ENCODE measurements at regions not wholly inside any gene's neighbourhood (a gene's known extent, or its start where the extent isn't known, plus 50 kb on each side); places are given as distances from the start of the nearest gene placed in this dataset.

DNA sequence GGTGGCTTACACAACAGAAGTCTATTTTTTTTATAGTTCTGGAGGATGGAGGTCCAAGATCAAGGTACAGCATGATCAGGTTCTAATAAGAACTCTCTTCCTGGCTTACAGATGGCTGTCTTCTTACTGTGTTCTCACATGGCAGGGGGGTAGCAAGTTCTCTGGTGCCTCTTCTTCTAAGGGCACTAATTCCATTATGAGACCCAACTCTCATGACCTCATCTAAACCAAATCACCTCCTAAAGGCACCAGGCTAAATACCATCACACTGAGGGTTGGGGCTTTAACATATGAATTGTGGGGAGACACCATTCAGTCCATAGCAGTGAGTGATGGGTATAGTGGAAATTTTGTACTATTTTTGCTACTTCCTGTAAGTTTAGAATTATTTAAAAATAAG is 75.2 kb upstream of the SLC4A7 start:
- Histone ChIP-seq H3K79me2 (ENCODE audit: insufficient read depth, low read length) (no peaks in the 10 kb centered on the region), H3K4me2 (ENCODE audit: low read depth, low read length, poor library complexity, severe bottlenecking) (no peak overlapping the region), H3K4me3 (ENCODE audit: low read length, poor library complexity, severe bottlenecking) (no peak overlapping the region), H3K4me1 (ENCODE audit: insufficient read depth, low read length, poor library complexity, severe bottlenecking) (no peaks in the 10 kb centered on the region), H3K9ac (ENCODE audit: low read depth, low read length, poor library complexity, severe bottlenecking) (no peak overlapping the region), H3K9me2 (replicated peaks; ENCODE audit: low read depth, low read length) (no peaks in the 10 kb centered on the region), H4K20me1 (ENCODE audit: insufficient read depth, low read length, poor library complexity, severe bottlenecking) (no peaks in the 10 kb centered on the region), H3K36me3 (ENCODE audit: insufficient read depth, low read length) (no peaks in the 10 kb centered on the region), H3K27me3 (ENCODE audit: insufficient read depth, low read length, poor library complexity, severe bottlenecking) (no peaks in the 10 kb centered on the region), H2AFZ (ENCODE audit: low read length) (no peak overlapping the region), H3K9me3 (ENCODE audit: insufficient read depth, low read depth, low read length) (no peaks in the 10 kb centered on the region), H3F3A (ENCODE audit: low read depth) (no peaks in the 10 kb centered on the region)
- no peak for TF ChIP-seq EZH2phosphoT487 (IDR thresholded peaks at IDR 0.05; ENCODE audit: borderline replicate concordance)
- TF ChIP-seq, protein P1, sequence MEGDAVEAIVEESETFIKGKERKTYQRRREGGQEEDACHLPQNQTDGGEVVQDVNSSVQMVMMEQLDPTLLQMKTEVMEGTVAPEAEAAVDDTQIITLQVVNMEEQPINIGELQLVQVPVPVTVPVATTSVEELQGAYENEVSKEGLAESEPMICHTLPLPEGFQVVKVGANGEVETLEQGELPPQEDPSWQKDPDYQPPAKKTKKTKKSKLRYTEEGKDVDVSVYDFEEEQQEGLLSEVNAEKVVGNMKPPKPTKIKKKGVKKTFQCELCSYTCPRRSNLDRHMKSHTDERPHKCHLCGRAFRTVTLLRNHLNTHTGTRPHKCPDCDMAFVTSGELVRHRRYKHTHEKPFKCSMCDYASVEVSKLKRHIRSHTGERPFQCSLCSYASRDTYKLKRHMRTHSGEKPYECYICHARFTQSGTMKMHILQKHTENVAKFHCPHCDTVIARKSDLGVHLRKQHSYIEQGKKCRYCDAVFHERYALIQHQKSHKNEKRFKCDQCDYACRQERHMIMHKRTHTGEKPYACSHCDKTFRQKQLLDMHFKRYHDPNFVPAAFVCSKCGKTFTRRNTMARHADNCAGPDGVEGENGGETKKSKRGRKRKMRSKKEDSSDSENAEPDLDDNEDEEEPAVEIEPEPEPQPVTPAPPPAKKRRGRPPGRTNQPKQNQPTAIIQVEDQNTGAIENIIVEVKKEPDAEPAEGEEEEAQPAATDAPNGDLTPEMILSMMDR (conservative IDR thresholded peaks at IDR 0.05; ENCODE audit: low read length) = no peak

DNA sequence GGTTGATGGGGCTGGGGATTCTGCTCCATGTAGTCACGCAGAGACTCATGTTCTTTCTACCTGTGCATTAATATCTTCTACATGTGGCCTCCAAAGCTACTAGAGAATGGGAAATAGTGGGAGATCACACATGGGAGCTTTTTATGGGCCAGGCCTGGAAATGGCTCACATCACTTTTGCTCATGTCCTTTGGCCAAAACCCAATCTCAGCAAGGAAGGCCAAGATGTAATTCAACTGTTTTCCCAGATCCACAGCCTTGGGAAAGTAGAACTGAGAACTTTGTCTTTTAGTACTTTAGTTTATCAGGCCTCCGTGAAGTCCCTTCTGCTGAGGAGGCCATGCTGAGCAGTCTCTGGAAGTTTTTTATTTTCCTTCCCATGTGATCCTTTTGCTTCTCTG is 73.2 kb upstream of the SLC4A7 start:
- Histone ChIP-seq H3K4me2 (ENCODE audit: low read depth, low read length, poor library complexity, severe bottlenecking) (no peak overlapping the region), H3K36me3 (ENCODE audit: insufficient read depth, low read length) (no peaks in the 10 kb centered on the region), H3K9me2 (replicated peaks; ENCODE audit: low read depth, low read length) (no peaks in the 10 kb centered on the region), H3K4me3 (ENCODE audit: low read length, poor library complexity, severe bottlenecking) (no peak overlapping the region), H3K4me1 (ENCODE audit: insufficient read depth, low read length, poor library complexity, severe bottlenecking) (no peaks in the 10 kb centered on the region), H4K20me1 (ENCODE audit: insufficient read depth, low read length, poor library complexity, severe bottlenecking) (no peaks in the 10 kb centered on the region), H3F3A (ENCODE audit: low read depth) (no peaks in the 10 kb centered on the region), H3K27me3 (ENCODE audit: insufficient read depth, low read length, poor library complexity, severe bottlenecking) (no peaks in the 10 kb centered on the region), H2AFZ (ENCODE audit: low read length) (no peak overlapping the region), H3K9ac (ENCODE audit: low read depth, low read length, poor library complexity, severe bottlenecking) (no peak overlapping the region), H3K9me3 (ENCODE audit: insufficient read depth, low read depth, low read length) (no peaks in the 10 kb centered on the region), H3K79me2 (ENCODE audit: insufficient read depth, low read length) (no peaks in the 10 kb centered on the region)
- TF ChIP-seq EZH2phosphoT487 (IDR thresholded peaks at IDR 0.05; ENCODE audit: borderline replicate concordance) = no peak

DNA sequence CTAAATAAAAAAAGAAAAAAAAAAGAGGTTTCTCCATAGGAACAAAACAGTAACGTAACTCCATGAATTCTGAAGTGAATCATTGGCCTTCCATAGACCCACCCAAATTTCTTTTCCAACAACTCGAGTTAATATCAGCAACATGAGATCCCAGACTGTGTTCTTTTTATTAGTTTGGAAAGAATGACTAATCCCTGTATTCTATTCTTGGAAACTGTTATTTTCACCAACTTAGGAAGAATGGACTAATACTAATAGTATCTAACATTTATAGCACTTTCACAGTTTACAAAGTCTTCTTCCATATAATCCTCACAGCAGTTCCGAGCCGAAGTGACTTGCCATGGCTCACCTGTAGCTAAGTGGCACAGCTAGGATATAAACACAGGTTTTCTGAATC is 72.7 kb upstream of the SLC4A7 start:
- TF ChIP-seq, protein P1 (conservative IDR thresholded peaks at IDR 0.05; ENCODE audit: low read length) = no peak
- no peak for TF ChIP-seq EZH2phosphoT487 (IDR thresholded peaks at IDR 0.05; ENCODE audit: borderline replicate concordance)
- no peaks in the 10 kb centered on the region for H3K27me3 ChIP-seq (ENCODE audit: insufficient read depth, low read length, poor library complexity, severe bottlenecking)
- no peaks in the 10 kb centered on the region for H3K79me2 ChIP-seq (ENCODE audit: insufficient read depth, low read length)
- H4K20me1 ChIP-seq (ENCODE audit: insufficient read depth, low read length, poor library complexity, severe bottlenecking) = no peaks in the 10 kb centered on the region
- H3K4me1 ChIP-seq (ENCODE audit: insufficient read depth, low read length, poor library complexity, severe bottlenecking) = no peaks in the 10 kb centered on the region
- no peaks in the 10 kb centered on the region for H3K9me2 ChIP-seq (replicated peaks; ENCODE audit: low read depth, low read length)
- H3K4me3 ChIP-seq (ENCODE audit: low read length, poor library complexity, severe bottlenecking) = no peak overlapping the region
- H3K36me3 ChIP-seq (ENCODE audit: insufficient read depth, low read length) = no peaks in the 10 kb centered on the region
- H3K4me2 ChIP-seq (ENCODE audit: low read depth, low read length, poor library complexity, severe bottlenecking) = no peak overlapping the region
- no peaks in the 10 kb centered on the region for H3K9me3 ChIP-seq (ENCODE audit: insufficient read depth, low read depth, low read length)
- no peak overlapping the region for H2AFZ ChIP-seq (ENCODE audit: low read length)
- H3K9ac ChIP-seq (ENCODE audit: low read depth, low read length, poor library complexity, severe bottlenecking) = no peak overlapping the region
- H3F3A ChIP-seq (ENCODE audit: low read depth) = no peaks in the 10 kb centered on the region

DNA sequence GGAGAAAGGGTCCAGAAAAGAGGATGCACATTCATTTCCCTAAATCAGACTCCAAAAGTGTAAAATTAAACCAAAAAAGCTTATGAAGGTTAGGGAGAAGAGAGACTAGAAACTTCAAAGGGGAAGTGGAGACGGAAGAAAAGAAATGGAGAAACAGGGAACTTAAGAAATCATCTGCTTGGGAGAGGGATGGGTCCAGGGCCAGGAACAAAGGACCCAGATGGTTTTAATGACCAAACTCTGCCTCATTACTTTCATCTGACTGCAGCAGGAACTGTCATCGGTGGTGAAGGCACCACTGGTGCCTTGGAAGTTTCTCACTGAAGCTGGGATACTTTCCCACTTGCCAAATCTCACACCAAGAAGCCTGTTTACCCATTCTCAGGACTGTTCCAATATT is 70.5 kb upstream of the SLC4A7 start:
- Histone ChIP-seq H3K27me3 (ENCODE audit: insufficient read depth, low read length, poor library complexity, severe bottlenecking) (no peaks in the 10 kb centered on the region), H2AFZ (ENCODE audit: low read length) (no peak overlapping the region), H4K20me1 (ENCODE audit: insufficient read depth, low read length, poor library complexity, severe bottlenecking) (no peaks in the 10 kb centered on the region), H3K9ac (ENCODE audit: low read depth, low read length, poor library complexity, severe bottlenecking) (no peak overlapping the region), H3K4me2 (ENCODE audit: low read depth, low read length, poor library complexity, severe bottlenecking) (no peak overlapping the region), H3K4me3 (ENCODE audit: low read length, poor library complexity, severe bottlenecking) (no peak overlapping the region), H3K9me2 (replicated peaks; ENCODE audit: low read depth, low read length) (no peaks in the 10 kb centered on the region), H3K79me2 (ENCODE audit: insufficient read depth, low read length) (no peaks in the 10 kb centered on the region), H3K36me3 (ENCODE audit: insufficient read depth, low read length) (no peaks in the 10 kb centered on the region), H3F3A (ENCODE audit: low read depth) (no peaks in the 10 kb centered on the region), H3K4me1 (ENCODE audit: insufficient read depth, low read length, poor library complexity, severe bottlenecking) (no peaks in the 10 kb centered on the region), H3K9me3 (ENCODE audit: insufficient read depth, low read depth, low read length) (no peaks in the 10 kb centered on the region)
- no peak for TF ChIP-seq EZH2phosphoT487 (IDR thresholded peaks at IDR 0.05; ENCODE audit: borderline replicate concordance)
- TF ChIP-seq, protein P1 (conservative IDR thresholded peaks at IDR 0.05; ENCODE audit: low read length) = no peak
